H1 (cell line): ENCODE measurements at regions not wholly inside any gene's neighbourhood (a gene's known extent, or its start where the extent isn't known, plus 50 kb on each side); places are given as distances from the start of the nearest gene placed in this dataset.
A peak's percentile ranks its signal among the peaks of the same experiment; 100 is the strongest.

Source experiments
- CTCF ChIA-PET: fragments of 300-600 bp; sonication (Branson Sonifier 250); formaldehyde crosslinking; loops from one replicate; lab custom pipeline; 2021; ENCODE audit not compliant: partially characterized antibody; lab: Charles Lee
- POLR2A ChIA-PET: fragments of 300-600 bp; sonication (Branson Sonifier 250); formaldehyde crosslinking; loops from one replicate; lab custom pipeline; 2021; ENCODE audit warnings: inconsistent platforms; ENCODE audit not compliant: partially characterized antibody; lab: Charles Lee
- DNase-seq, 2 experiments: peaks; one replicate each; pipeline versions ENCODE4 v3.0.0 to v3.0.0-alpha.2; 2010 to 2022; ENCODE audit warnings: low spot score in 2 of 2, low read depth in 1 of 2, mixed read lengths in 1 of 2
- FAIRE-seq: peaks from 2 replicates; lab custom pipeline; 2011; peaks lifted over from hg19 to GRCh38; lab: Jason Lieb, UNC
- H2AFZ ChIP-seq: 2 replicates; pipeline ENCODE4 v1.8.1; 2012; ENCODE audit warnings: low read length, inconsistent platforms
- H2AK5ac ChIP-seq: 2 replicates; pipeline ENCODE4 v1.6.1; 2013; ENCODE audit warnings: low read depth, low read length
- H2BK120ac ChIP-seq: replicated peaks from 2 replicates; pipeline ENCODE3; 2013; ENCODE audit warnings: low read depth, low read length, inconsistent platforms
- H2BK12ac ChIP-seq: 2 replicates; pipeline ENCODE4 v1.6.1; 2013; ENCODE audit warnings: low read depth, low read length
- H2BK15ac ChIP-seq: 2 replicates; pipeline ENCODE4 v1.6.1; 2013; ENCODE audit warnings: low read length
- H2BK20ac ChIP-seq: 2 replicates; pipeline ENCODE4 v1.6.1; 2013; ENCODE audit warnings: low read length
- H2BK5ac ChIP-seq: 2 replicates; pipeline ENCODE4 v1.6.1; 2013; ENCODE audit warnings: low read depth, low read length
- H3K14ac ChIP-seq: 2 replicates; pipeline ENCODE4 v1.6.1; 2013; ENCODE audit warnings: inconsistent platforms; ENCODE audit not compliant: insufficient read length
- H3K18ac ChIP-seq: 2 replicates; pipeline ENCODE4 v1.6.1; 2013; ENCODE audit warnings: low read length; ENCODE audit errors: extremely low read depth
- H3K23ac ChIP-seq: 2 replicates; pipeline ENCODE4 v1.6.1; 2013; ENCODE audit warnings: inconsistent platforms; ENCODE audit not compliant: insufficient read length
- H3K23me2 ChIP-seq: 2 replicates; pipeline ENCODE4 v1.6.1; 2013; ENCODE audit warnings: low read depth, low read length
- H3K27ac ChIP-seq: 2 replicates; pipeline ENCODE4 v1.6.1; 2011; ENCODE audit warnings: low read depth, low read length, inconsistent platforms
- H3K27me3 ChIP-seq, 4 experiments: replicated peaks in 1 of 4; 1 replicate in 1 of 4; 2 replicates in 3 of 4; pipeline versions ENCODE4 v1.6.1 to v1.8.1; 2011 to 2013; ENCODE audit warnings: low read length in 3 of 4, mild to moderate bottlenecking in 3 of 4, inconsistent platforms in 2 of 4, mixed read lengths in 2 of 4, moderate library complexity in 1 of 4; ENCODE audit not compliant: control insufficient read depth in 3 of 4, insufficient read depth in 3 of 4; ENCODE audit errors: extremely low read depth in 1 of 4
- H3K36me3 ChIP-seq, 4 experiments: 2 replicates each; pipeline versions ENCODE4 v1.6.1 to v1.8.1; 2011 to 2013; ENCODE audit warnings: mild to moderate bottlenecking in 4 of 4, low read length in 3 of 4, moderate library complexity in 2 of 4, control low read depth in 1 of 4, inconsistent platforms in 1 of 4; ENCODE audit not compliant: insufficient read depth in 4 of 4, control insufficient read depth in 2 of 4
- H3K4ac ChIP-seq: replicated peaks from 2 replicates; pipeline ENCODE3; 2013; ENCODE audit warnings: low read length, low read depth, mixed read lengths, inconsistent platforms; ENCODE audit not compliant: insufficient read length
- H3K4me1 ChIP-seq, 4 experiments: replicated peaks in 1 of 4; 1 replicate in 1 of 4; 2 replicates in 3 of 4; pipeline versions ENCODE4 v1.6.1 to v1.8.1; 2011 to 2013; ENCODE audit warnings: low read length in 3 of 4, inconsistent platforms in 2 of 4, mixed read lengths in 1 of 4; ENCODE audit not compliant: insufficient read depth in 4 of 4, control insufficient read depth in 3 of 4
- H3K4me2 ChIP-seq, 2 experiments: 2 replicates each; pipeline versions ENCODE4 v1.6.1 to v1.8.1; 2011 to 2013; ENCODE audit warnings: low read depth in 2 of 2, low read length in 2 of 2, control low read depth in 1 of 2, inconsistent platforms in 1 of 2, mild to moderate bottlenecking in 1 of 2; ENCODE audit not compliant: insufficient read depth in 1 of 2
- H3K4me3 ChIP-seq, 4 experiments: fragments of 200-600, 300-600 bp in 1 of 4; sonication (generic), shearing (Covaris generic), sonication (Bioruptor Twin) in 1 of 4; 2 replicates each; pipeline versions ENCODE4 v1.5.1 to v1.8.1; 2011 to 2016; ENCODE audit warnings: low read length in 4 of 4, low read depth in 3 of 4, control low read depth in 2 of 4, inconsistent platforms in 2 of 4, mild to moderate bottlenecking in 2 of 4, mixed read lengths in 1 of 4, moderate library complexity in 1 of 4; ENCODE audit not compliant: insufficient read depth in 2 of 4; ENCODE audit errors: extremely low read depth in 1 of 4
- H3K56ac ChIP-seq: replicated peaks from 2 replicates; pipeline ENCODE3; 2013; ENCODE audit warnings: low read depth, mild to moderate bottlenecking, mixed read lengths, low read length, inconsistent platforms; ENCODE audit not compliant: insufficient read length
- H3K79me1 ChIP-seq: 2 replicates; pipeline ENCODE4 v1.6.1; 2013; ENCODE audit warnings: low read depth, low read length, control low read depth
- H3K79me2 ChIP-seq, 2 experiments: 2 replicates each; pipeline versions ENCODE4 v1.6.1 to v1.8.1; 2012 to 2013; ENCODE audit warnings: low read length in 2 of 2, mild to moderate bottlenecking in 2 of 2, inconsistent platforms in 1 of 2; ENCODE audit not compliant: insufficient read depth in 2 of 2, control insufficient read depth in 1 of 2
- H3K9ac ChIP-seq, 4 experiments: replicated peaks in 1 of 4; 1 replicate in 1 of 4; 2 replicates in 3 of 4; pipeline versions ENCODE4 v1.6.1 to v1.8.1; 2011 to 2013; ENCODE audit warnings: low read depth in 3 of 4, low read length in 3 of 4, control low read depth in 2 of 4, mild to moderate bottlenecking in 2 of 4, moderate library complexity in 2 of 4, inconsistent platforms in 1 of 4; ENCODE audit errors: extremely low read depth in 1 of 4
- H3K9me3 ChIP-seq, 2 experiments: 2 replicates each; pipeline versions ENCODE4 v1.6.1 to v1.8.1; 2012 to 2013; ENCODE audit warnings: mild to moderate bottlenecking in 2 of 2, moderate library complexity in 2 of 2, control low read depth in 1 of 2, inconsistent platforms in 1 of 2, low read depth in 1 of 2, low read length in 1 of 2, mixed read lengths in 1 of 2; ENCODE audit not compliant: insufficient read depth in 2 of 2
- H4K20me1 ChIP-seq, 2 experiments: replicated peaks in 1 of 2; 2 replicates each; pipeline versions ENCODE3 to v1.8.1; 2011 to 2013; ENCODE audit warnings: inconsistent platforms in 2 of 2, low read length in 2 of 2, mild to moderate bottlenecking in 1 of 2; ENCODE audit not compliant: insufficient read depth in 2 of 2, control insufficient read depth in 1 of 2
- H4K5ac ChIP-seq: 2 replicates; pipeline ENCODE4 v1.6.1; 2013; ENCODE audit warnings: low read length, low read depth, mixed read lengths, inconsistent platforms; ENCODE audit not compliant: insufficient read length
- H4K8ac ChIP-seq: 2 replicates; pipeline ENCODE4 v1.8.0; 2013; ENCODE audit warnings: mild to moderate bottlenecking, moderate library complexity, low read length, inconsistent platforms; ENCODE audit not compliant: insufficient read depth; ENCODE audit errors: extremely low read depth
- H4K91ac ChIP-seq: replicated peaks from 2 replicates; pipeline ENCODE3; 2013; ENCODE audit warnings: low read length, mixed read lengths, inconsistent platforms; ENCODE audit not compliant: insufficient read length
- CEBPB ChIP-seq: IDR thresholded peaks from 2 replicates; pipeline ENCODE4 v1.6.1; 2012; ENCODE audit warnings: low read depth, low read length
- NRF1 ChIP-seq: IDR thresholded peaks from 2 replicates; pipeline ENCODE4 v1.6.1; 2011; ENCODE audit warnings: mild to moderate bottlenecking, low read depth, low read length, improper control_type of control experiment
- WGBS, 2 experiments: shearing (Covaris generic) in 1 of 2; methylation state at CpG; one replicate each; pipeline versions ENCODE4 v1.1.6 to v1.1.7; 2013 to 2015; ENCODE audit warnings: low lambda C conversion rate in 2 of 2, mixed read lengths in 2 of 2, inconsistent platforms in 1 of 2, low coverage in 1 of 2, missing lambda C conversion rate in 1 of 2; ENCODE audit not compliant: insufficient replicate concordance in 2 of 2, insufficient coverage in 1 of 2, insufficient read length in 1 of 2; ENCODE audit errors: extremely low coverage in 1 of 2, missing lambda C conversion rate in 1 of 2; 5-methylcytosine and 5-hydroxymethylcytosine counted together

GRCh38 chr20:48445827-48446226 is 382.0 kb downstream of the PREX1 start:
- POLR2A ChIA-PET: no interaction called here
- Histone ChIP-seq H3K4me2 (no peak overlapping the region), H3K36me3 (no peaks in the 10 kb centered on the region), H4K5ac (no peak overlapping the region), H2BK15ac (no peak overlapping the region), H4K8ac (no peak overlapping the region), H2BK12ac (no peak overlapping the region), H4K91ac (no peak overlapping the region), H3K56ac (no peak overlapping the region), H3K23ac (no peak overlapping the region), H3K4ac (no peak overlapping the region), H2BK20ac (no peak overlapping the region), H2AFZ (no peak overlapping the region), H3K9ac (no peak overlapping the region), H3K4me1 (no peaks in the 10 kb centered on the region), H2BK120ac (no peak overlapping the region), H4K20me1 (no peaks in the 10 kb centered on the region), H3K27me3 (no peaks in the 10 kb centered on the region), H3K27ac (no peak overlapping the region), H3K79me1 (no peaks in the 10 kb centered on the region), H3K4me3 (no peak overlapping the region), H2AK5ac (no peak overlapping the region), H3K23me2 (peaks cover 8% of the 10 kb centered on the region; the same call in 1 of the 2 replicates), H3K14ac (no peak overlapping the region), H2BK5ac (no peak overlapping the region), H3K18ac (no peak overlapping the region), H3K9me3 (peaks cover 4 to 6% of the 10 kb centered on the region in 2 experiments; a peak in 2 of 4 replicates), H3K79me2 (no peaks in the 10 kb centered on the region)
- DNase-seq (no peak), FAIRE-seq (no peak)
- CTCF ChIA-PET: no interaction called here
- TF ChIP-seq NRF1: no peak
- TF ChIP-seq CEBPB: peak; percentile 42; the same call in 1 of the 2 replicates
- 92% methylated on average over 6 of the region's 6 CpGs; no CpG with 5 or more reads in 1 of the 2 experiments for WGBS, 2 experiments
